ENCODE measurements at regions not wholly inside any gene's neighbourhood (a gene's known extent, or its start where the extent isn't known, plus 50 kb on each side); places are given as distances from the start of the nearest gene placed in this dataset.

GRCh38 chr1:2862814-2863647, 61.5 kb upstream of the TTC34 start:
- no peak overlapping the region for H3K27ac Mint-ChIP-seq
- Histone ChIP-seq H3K27me3 (ENCODE audit: control insufficient read depth, insufficient read depth, low read length) (no peaks in the 10 kb centered on the region), H3K9me3 (ENCODE audit: control insufficient read depth in 2 of 2, low read length in 2 of 2) (no peaks in the 10 kb centered on the region), H3K27ac (ENCODE audit: insufficient read depth, low read length, poor library complexity, severe bottlenecking) (no peak overlapping the region), H3K4me3 (ENCODE audit: low read depth, low read length) (no peak overlapping the region), H3K4me1 (ENCODE audit: control insufficient read depth, insufficient read depth, low read length, poor library complexity, severe bottlenecking) (no peaks in the 10 kb centered on the region), H3K36me3 (ENCODE audit: control insufficient read depth, insufficient read depth, low read length) (no peaks in the 10 kb centered on the region)
- ATAC-seq (ENCODE audit: low read depth in 2 of 2) (no peak), DNase-seq (no peak)
- no peaks in the 10 kb centered on the region for H3K27me3 Mint-ChIP-seq
- H3K9me3 Mint-ChIP-seq: no peaks in the 10 kb centered on the region
- H3K36me3 Mint-ChIP-seq: no peaks in the 10 kb centered on the region
- H3K4me3 Mint-ChIP-seq: no peak overlapping the region
- peaks cover 0 to 2% (median 0%) of the 10 kb centered on the region in 4 donors for H3K4me1 Mint-ChIP-seq

- no peak overlapping the region for H3K4me3 ChIP-seq (ENCODE audit: low read depth, low read length)
These were observed 62.1 kb upstream of the TTC34 start for GRCh38 chr1:2863648-2863963.

GRCh38 chr1:2864203-2864905, 62.9 kb upstream of the TTC34 start:
- H3K27ac Mint-ChIP-seq: no peak overlapping the region
- no peaks in the 10 kb centered on the region for H3K27me3 Mint-ChIP-seq
- Histone ChIP-seq H3K4me1 (ENCODE audit: control insufficient read depth, insufficient read depth, low read length, poor library complexity, severe bottlenecking) (no peaks in the 10 kb centered on the region), H3K27me3 (ENCODE audit: control insufficient read depth, insufficient read depth, low read length) (no peaks in the 10 kb centered on the region), H3K4me3 (ENCODE audit: low read depth, low read length) (no peak overlapping the region), H3K27ac (ENCODE audit: insufficient read depth, low read length, poor library complexity, severe bottlenecking) (no peak overlapping the region), H3K36me3 (ENCODE audit: control insufficient read depth, insufficient read depth, low read length) (no peaks in the 10 kb centered on the region), H3K9me3 (ENCODE audit: control insufficient read depth in 2 of 2, low read length in 2 of 2) (no peaks in the 10 kb centered on the region)
- no peaks in the 10 kb centered on the region for H3K36me3 Mint-ChIP-seq
- DNase-seq (no peak), ATAC-seq (ENCODE audit: low read depth in 2 of 2) (no peak)
- no peak overlapping the region for H3K4me3 Mint-ChIP-seq
- H3K4me1 Mint-ChIP-seq: no peaks in the 10 kb centered on the region
- no peaks in the 10 kb centered on the region for H3K9me3 Mint-ChIP-seq

More at GRCh38 chr1:2863648-2863963, 62.1 kb upstream of the TTC34 start:
- no peaks in the 10 kb centered on the region for H3K9me3 Mint-ChIP-seq
- peaks cover 0 to 2% (median 0%) of the 10 kb centered on the region in 4 donors for H3K4me1 Mint-ChIP-seq
- H3K4me3 Mint-ChIP-seq: no peak overlapping the region
- no peaks in the 10 kb centered on the region for H3K36me3 Mint-ChIP-seq
- H3K27ac Mint-ChIP-seq: no peak overlapping the region
- Histone ChIP-seq H3K4me1 (ENCODE audit: control insufficient read depth, insufficient read depth, low read length, poor library complexity, severe bottlenecking) (no peaks in the 10 kb centered on the region), H3K36me3 (ENCODE audit: control insufficient read depth, insufficient read depth, low read length) (no peaks in the 10 kb centered on the region), H3K9me3 (ENCODE audit: control insufficient read depth in 2 of 2, low read length in 2 of 2) (no peaks in the 10 kb centered on the region), H3K27me3 (ENCODE audit: control insufficient read depth, insufficient read depth, low read length) (no peaks in the 10 kb centered on the region), H3K27ac (ENCODE audit: insufficient read depth, low read length, poor library complexity, severe bottlenecking) (no peak overlapping the region)
- no peak for DNase-seq
- ATAC-seq (ENCODE audit: low read depth in 2 of 2): no peak
- no peaks in the 10 kb centered on the region for H3K27me3 Mint-ChIP-seq

GRCh38 chr1:2865000-2865399, 63.5 kb upstream of the TTC34 start:
- no peak overlapping the region for H3K4me3 Mint-ChIP-seq
- DNase-seq (no peak), ATAC-seq (ENCODE audit: low read depth in 2 of 2) (no peak)
- H3K27me3 ChIP-seq (ENCODE audit: control insufficient read depth, insufficient read depth, low read length): no peaks in the 10 kb centered on the region
- no peak overlapping the region for H3K27ac ChIP-seq (ENCODE audit: insufficient read depth, low read length, poor library complexity, severe bottlenecking)
- H3K27me3 Mint-ChIP-seq: no peaks in the 10 kb centered on the region
- H3K36me3 ChIP-seq (ENCODE audit: control insufficient read depth, insufficient read depth, low read length): no peaks in the 10 kb centered on the region
- no peaks in the 10 kb centered on the region for H3K9me3 ChIP-seq (ENCODE audit: control insufficient read depth in 2 of 2, low read length in 2 of 2)
- no peak overlapping the region for H3K4me3 ChIP-seq (ENCODE audit: low read depth, low read length)
- no peaks in the 10 kb centered on the region for H3K4me1 ChIP-seq (ENCODE audit: control insufficient read depth, insufficient read depth, low read length, poor library complexity, severe bottlenecking)
- H3K9me3 Mint-ChIP-seq: no peaks in the 10 kb centered on the region
- no peak overlapping the region for H3K27ac Mint-ChIP-seq
- H3K36me3 Mint-ChIP-seq: no peaks in the 10 kb centered on the region
- H3K4me1 Mint-ChIP-seq: no peaks in the 10 kb centered on the region

GRCh38 chr1:2865571-2866421, 64.3 kb upstream of the TTC34 start:
- H3K27ac Mint-ChIP-seq: no peak overlapping the region

GRCh38 chr1:2866422-2867086, 65.1 kb upstream of the TTC34 start:
- Histone ChIP-seq H3K4me3 (ENCODE audit: low read depth, low read length) (no peak overlapping the region), H3K9me3 (ENCODE audit: control insufficient read depth in 2 of 2, low read length in 2 of 2) (peaks cover 3 to 9% of the 10 kb centered on the region in 2 experiments), H3K4me1 (ENCODE audit: control insufficient read depth, insufficient read depth, low read length, poor library complexity, severe bottlenecking) (no peaks in the 10 kb centered on the region), H3K36me3 (ENCODE audit: control insufficient read depth, insufficient read depth, low read length) (no peaks in the 10 kb centered on the region), H3K27me3 (ENCODE audit: control insufficient read depth, insufficient read depth, low read length) (no peaks in the 10 kb centered on the region), H3K27ac (ENCODE audit: insufficient read depth, low read length, poor library complexity, severe bottlenecking) (no peak overlapping the region)
- H3K4me3 Mint-ChIP-seq: no peak overlapping the region
- H3K9me3 Mint-ChIP-seq: peaks cover 0 to 10% (median 0%) of the 10 kb centered on the region in 7 donors
- no peak overlapping the region for H3K27ac Mint-ChIP-seq
- no peaks in the 10 kb centered on the region for H3K36me3 Mint-ChIP-seq
- DNase-seq (no peak), ATAC-seq (ENCODE audit: low read depth in 2 of 2) (no peak)
- H3K4me1 Mint-ChIP-seq: no peaks in the 10 kb centered on the region
- H3K27me3 Mint-ChIP-seq: no peaks in the 10 kb centered on the region

More at GRCh38 chr1:2865571-2866421, 64.3 kb upstream of the TTC34 start:
- H3K27ac ChIP-seq (ENCODE audit: insufficient read depth, low read length, poor library complexity, severe bottlenecking): no peak overlapping the region
- no peaks in the 10 kb centered on the region for H3K27me3 ChIP-seq (ENCODE audit: control insufficient read depth, insufficient read depth, low read length)
- no peaks in the 10 kb centered on the region for H3K36me3 Mint-ChIP-seq
- no peak overlapping the region for H3K4me3 ChIP-seq (ENCODE audit: low read depth, low read length)
- no peaks in the 10 kb centered on the region for H3K27me3 Mint-ChIP-seq
- no peak for ATAC-seq (ENCODE audit: low read depth in 2 of 2)
- no peak for DNase-seq
- H3K4me1 ChIP-seq (ENCODE audit: control insufficient read depth, insufficient read depth, low read length, poor library complexity, severe bottlenecking): no peaks in the 10 kb centered on the region
- peaks cover 0 to 4% (median 0%) of the 10 kb centered on the region in 7 donors for H3K9me3 Mint-ChIP-seq
- H3K4me1 Mint-ChIP-seq: no peaks in the 10 kb centered on the region
- no peaks in the 10 kb centered on the region for H3K36me3 ChIP-seq (ENCODE audit: control insufficient read depth, insufficient read depth, low read length)
- H3K4me3 Mint-ChIP-seq: no peak overlapping the region
- peaks cover 0 to 2% of the 10 kb centered on the region in 2 experiments for H3K9me3 ChIP-seq (ENCODE audit: control insufficient read depth in 2 of 2, low read length in 2 of 2)

GRCh38 chr1:2867087-2867425, 65.6 kb upstream of the TTC34 start:
- H3K36me3 ChIP-seq (ENCODE audit: control insufficient read depth, insufficient read depth, low read length): no peaks in the 10 kb centered on the region
- H3K9me3 ChIP-seq (ENCODE audit: control insufficient read depth in 2 of 2, low read length in 2 of 2): peaks cover 3 to 13% of the 10 kb centered on the region in 2 experiments
- DNase-seq: no peak
- no peak for ATAC-seq (ENCODE audit: low read depth in 2 of 2)
- Mint-ChIP-seq H3K27ac (no peak overlapping the region), H3K9me3 (peaks cover 0 to 10% (median 0%) of the 10 kb centered on the region in 7 donors), H3K27me3 (no peaks in the 10 kb centered on the region), H3K36me3 (no peaks in the 10 kb centered on the region), H3K4me3 (no peak overlapping the region), H3K4me1 (no peaks in the 10 kb centered on the region)
- H3K4me1 ChIP-seq (ENCODE audit: control insufficient read depth, insufficient read depth, low read length, poor library complexity, severe bottlenecking): no peaks in the 10 kb centered on the region
- H3K4me3 ChIP-seq (ENCODE audit: low read depth, low read length): no peak overlapping the region
- no peak overlapping the region for H3K27ac ChIP-seq (ENCODE audit: insufficient read depth, low read length, poor library complexity, severe bottlenecking)
- no peaks in the 10 kb centered on the region for H3K27me3 ChIP-seq (ENCODE audit: control insufficient read depth, insufficient read depth, low read length)

Data from CD4-positive, CD25-positive, alpha-beta regulatory T cell (primary cell).